AG08396 (cell line): ENCODE measurements at regions not wholly inside any gene's neighbourhood (a gene's known extent, or its start where the extent isn't known, plus 50 kb on each side); places are given as distances from the start of the nearest gene placed in this dataset.
"Not testable (repeated sequence)": the region's sequence is repeated elsewhere in the genome, so short reads cannot be mapped to it uniquely, and the experiment has no call there.

ENCODE experiments used
- DNase-seq: peaks from one replicate; pipeline ENCODE4 v3.0.0; 2012; ENCODE audit warnings: low spot score, mixed read lengths

GRCh38 chr15:53212785-53213184 lies 422.6 kb upstream of the ONECUT1 start:
- DNase-seq: no peak

GRCh38 chr15:53210653-53211052 lies 420.5 kb upstream of the ONECUT1 start:
- no peak for DNase-seq

GRCh38 chr15:53209396-53210042 lies 419.4 kb upstream of the ONECUT1 start:
- DNase-seq: no peak

DNA sequence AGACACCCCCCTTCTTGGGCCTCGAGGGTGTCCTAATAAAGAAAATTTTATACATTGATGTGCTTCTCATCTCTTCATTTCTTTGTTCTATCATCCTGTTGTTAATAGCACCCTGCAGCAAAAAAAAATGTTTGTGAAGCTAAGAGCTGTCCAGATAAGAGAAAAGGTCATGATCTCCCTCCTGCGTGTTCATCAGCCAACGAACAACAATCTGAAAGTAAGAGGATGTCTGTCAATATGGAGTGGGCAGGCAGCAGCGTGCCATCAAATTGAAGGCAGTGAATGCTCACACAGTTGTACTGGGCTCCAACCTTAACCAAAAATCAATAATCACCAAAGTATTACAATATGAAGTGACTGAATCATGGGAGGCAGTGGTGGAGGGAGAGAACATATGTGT lies 418.6 kb upstream of the ONECUT1 start:
- no peak for DNase-seq

GRCh38 chr15:53203454-53203853 lies 413.3 kb upstream of the ONECUT1 start:
- no peak for DNase-seq

DNA sequence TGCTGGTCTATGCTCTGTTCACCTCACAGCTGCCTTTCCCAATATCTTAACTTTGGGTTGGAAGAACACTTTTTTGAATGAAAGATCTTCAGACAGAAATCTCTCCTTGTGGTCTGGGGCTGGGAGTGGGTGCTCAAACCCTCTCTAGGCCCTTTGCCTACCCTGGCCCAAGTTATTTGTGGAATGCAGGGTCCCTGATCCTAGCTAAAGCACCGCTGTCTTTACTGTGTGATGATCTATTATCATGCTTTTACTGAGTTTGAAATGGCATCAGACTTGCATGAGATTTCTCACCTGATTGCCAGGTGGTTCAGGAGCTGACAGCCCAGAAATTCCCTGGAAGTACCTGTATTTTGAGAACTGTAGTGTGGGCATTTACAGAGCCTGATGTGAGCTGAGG lies 412.7 kb upstream of the ONECUT1 start:
- DNase-seq: no peak

GRCh38 chr15:53197426-53197839 lies 407.3 kb upstream of the ONECUT1 start:
- DNase-seq: peak; percentile 55

GRCh38 chr15:53196788-53197187 lies 406.7 kb upstream of the ONECUT1 start:
- DNase-seq: no peak

DNA sequence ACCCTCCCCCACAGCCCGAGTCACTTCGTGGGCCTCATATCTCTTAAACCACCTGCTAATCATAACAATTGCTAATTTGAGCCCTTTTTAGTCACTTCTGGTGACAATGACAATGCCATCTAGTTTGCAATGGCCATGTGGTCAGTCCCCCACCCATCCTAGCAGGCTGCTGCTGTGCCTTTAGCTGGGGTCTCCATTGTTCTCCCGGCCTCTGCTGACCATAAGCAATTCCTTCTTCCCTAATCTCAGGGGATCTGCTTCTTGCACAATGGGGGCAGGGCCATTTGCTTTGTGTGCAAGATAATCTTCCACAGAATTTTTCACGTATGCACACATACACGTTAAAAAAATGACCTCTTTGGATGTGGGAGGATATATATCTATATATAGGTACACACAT lies 406.1 kb upstream of the ONECUT1 start:
- DNase-seq: no peak

DNA sequence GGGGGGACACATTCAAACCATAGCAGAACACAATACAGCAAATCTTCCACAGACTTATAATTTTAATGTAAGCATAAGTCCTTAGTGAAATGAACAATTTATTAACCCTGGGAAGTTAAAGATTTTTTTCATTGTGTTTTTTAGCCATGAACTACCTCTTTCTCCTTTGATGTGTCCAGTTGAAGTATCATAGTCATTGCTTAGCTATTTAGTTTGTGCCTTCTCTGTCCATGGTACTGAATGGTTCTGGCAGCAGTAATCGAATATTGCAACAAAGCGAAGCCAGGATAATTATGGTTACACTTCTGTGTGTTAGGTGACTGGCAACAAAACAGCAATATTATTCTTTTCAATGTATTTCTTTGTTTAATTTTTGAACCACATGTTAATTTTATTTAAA lies 403.0 kb upstream of the ONECUT1 start:
- DNase-seq: no peak

DNA sequence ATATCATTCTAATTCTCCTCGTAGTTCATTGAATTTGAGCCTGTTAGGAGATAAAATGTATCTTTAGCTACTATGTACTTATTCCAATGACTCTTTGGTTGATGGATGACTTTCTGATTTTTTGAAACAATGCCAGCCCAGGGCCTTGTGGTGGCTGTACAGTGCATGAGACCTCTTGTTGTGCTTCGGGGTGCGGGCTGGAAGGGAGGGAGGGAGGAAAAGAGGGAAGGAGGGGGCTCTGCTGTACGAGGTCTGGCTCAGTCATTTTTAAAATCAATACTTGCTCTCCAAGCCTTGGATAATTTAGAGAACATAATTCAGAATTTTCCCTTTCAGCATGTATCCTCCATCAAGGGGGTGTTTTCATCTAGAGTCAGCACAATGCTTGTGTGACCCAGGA lies 399.7 kb upstream of the ONECUT1 start:
- no peak for DNase-seq

GRCh38 chr15:53183449-53183848 lies 393.3 kb upstream of the ONECUT1 start:
- not testable (repeated sequence) for DNase-seq

- no peak for DNase-seq
These were observed 381.4 kb upstream of the ONECUT1 start for GRCh38 chr15:53171571-53171970.

GRCh38 chr15:53166684-53167201 lies 376.6 kb upstream of the ONECUT1 start:
- no peak for DNase-seq

GRCh38 chr15:53165988-53166683 lies 376.0 kb upstream of the ONECUT1 start:
- DNase-seq: no peak

GRCh38 chr15:53160092-53160704 lies 370.1 kb upstream of the ONECUT1 start:
- DNase-seq: no peak

DNA sequence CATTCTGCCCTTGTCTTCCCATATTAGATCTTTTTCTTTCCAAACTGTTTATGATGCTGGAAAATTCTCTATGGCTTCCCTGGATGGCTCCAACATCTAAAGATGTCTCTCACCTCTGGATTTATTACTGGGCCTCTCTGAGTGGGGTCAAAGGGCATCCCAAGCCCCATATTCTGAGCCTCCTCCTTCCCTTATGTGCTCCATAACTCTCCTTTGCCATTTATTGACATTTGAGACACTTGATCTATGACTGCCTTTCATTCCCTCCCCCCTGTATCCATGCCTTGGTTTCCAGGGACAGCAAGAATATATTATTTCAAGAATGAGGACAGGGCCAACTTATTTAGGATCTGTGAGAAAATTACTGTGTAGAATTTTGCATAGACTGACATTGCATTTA lies 369.3 kb upstream of the ONECUT1 start:
- no peak for DNase-seq

GRCh38 chr15:53158995-53159394 lies 368.9 kb upstream of the ONECUT1 start:
- DNase-seq: no peak

DNA sequence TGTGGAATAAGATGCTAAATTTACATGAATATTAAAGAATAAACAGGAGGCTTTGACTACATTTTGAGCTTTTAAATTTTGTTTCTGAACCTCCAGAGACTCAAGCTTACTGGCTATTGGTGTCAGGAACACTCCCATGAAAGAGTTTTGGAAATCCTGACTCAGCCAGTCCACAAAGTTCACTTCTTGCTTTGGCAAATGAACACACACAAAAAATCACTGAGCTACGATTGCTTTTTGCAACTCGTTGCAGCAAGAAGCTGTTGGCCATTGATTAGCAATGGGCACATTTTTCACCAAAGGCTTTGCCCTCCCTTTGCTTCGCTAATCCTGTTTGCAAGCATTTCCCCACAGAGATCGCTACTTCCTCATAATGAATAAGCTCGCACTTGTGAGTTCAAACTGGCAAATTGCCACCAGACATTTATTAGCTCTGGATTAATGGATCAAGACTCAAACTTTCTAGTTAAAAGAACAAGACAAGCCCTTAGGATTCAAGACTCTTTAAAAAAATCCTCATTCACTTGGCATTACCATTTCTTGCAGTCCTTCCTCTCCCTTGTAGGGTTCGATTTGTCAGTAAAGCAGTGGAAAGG lies 343.2 kb upstream of the ONECUT1 start:
- DNase-seq: no peak

DNA sequence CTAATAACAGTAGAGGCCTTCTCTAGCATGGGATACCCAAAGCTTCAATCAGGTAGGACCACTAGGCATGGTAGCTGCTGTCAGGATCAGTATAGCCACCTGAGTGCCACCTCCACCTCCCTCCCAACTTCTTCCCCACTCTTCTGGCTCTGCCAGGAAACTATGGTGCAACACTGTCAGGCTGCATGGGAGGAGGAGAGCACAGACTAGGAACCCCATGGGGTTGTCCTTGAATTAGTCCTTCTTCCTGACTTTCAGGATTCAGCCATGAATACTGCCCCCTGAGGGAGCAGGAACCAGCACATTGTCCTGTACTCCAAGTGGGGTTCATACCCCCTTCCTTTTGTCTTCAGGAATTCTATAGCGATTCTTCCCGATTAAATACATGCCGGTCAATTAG lies 340.8 kb upstream of the ONECUT1 start:
- DNase-seq: no peak

DNA sequence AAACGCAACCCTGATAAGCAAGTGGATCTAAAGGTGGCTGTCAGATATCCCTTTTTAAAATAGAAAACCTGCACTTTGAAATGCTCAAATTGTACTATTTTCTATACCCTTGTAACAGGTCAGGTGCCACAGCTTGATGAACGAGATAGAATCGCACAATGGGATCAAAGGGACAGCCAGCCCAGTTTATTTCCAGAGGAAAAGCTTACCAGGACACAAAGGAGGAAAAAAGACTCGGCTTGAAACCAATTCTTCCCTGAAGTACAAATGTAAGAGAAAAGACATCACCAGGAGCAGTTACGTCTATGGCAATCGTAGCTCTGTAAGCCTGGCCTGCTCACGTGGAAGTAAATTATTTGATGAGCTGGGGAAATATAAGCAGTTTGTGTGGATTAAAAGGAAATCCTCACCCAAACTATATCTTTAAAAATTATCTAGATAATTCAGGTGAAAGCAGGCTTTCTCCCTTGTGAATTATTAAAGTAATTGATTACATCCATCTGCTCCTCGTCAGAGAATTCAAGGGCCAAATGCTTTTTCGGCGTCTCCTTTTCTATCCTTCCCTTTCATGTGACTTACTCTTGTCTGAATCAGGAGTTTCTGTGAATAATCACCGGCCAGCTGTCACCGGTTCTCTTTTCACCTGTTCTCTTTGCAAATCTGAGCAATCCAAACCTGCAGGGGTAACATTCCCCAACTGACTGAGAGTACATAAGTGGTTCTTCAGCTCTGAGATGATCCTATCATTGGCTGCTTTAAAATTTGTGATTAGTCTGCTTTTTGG lies 339.2 kb upstream of the ONECUT1 start:
- no peak for DNase-seq

GRCh38 chr15:53128652-53129051 lies 338.5 kb upstream of the ONECUT1 start:
- no peak for DNase-seq
